ENCODE measurements at regions not wholly inside any gene's neighbourhood (a gene's known extent, or its start where the extent isn't known, plus 50 kb on each side); places are given as distances from the start of the nearest gene placed in this dataset.

GRCh38 chr3:124256599-124256998 lies 264.7 kb upstream of the ROPN1 start:
- ChIA-PET CTCF (ENCODE audit: partially characterized antibody) (interaction anchor here (2.3 kb wide), 1 partner anchor 10 kb away, joined by 11 read pairs; no protein-coding TSS in a partner anchor), POLR2A (ENCODE audit: partially characterized antibody) (interaction anchor here (0.6 kb wide), 1 partner anchor 118 kb away, joined by 3 read pairs; no protein-coding TSS in a partner anchor)
- Histone ChIP-seq H3K4me2 (ENCODE audit: insufficient read depth in 1 of 2, low read depth in 2 of 2, low read length in 2 of 2) (peak overlapping the region; percentile 9 to 32; a peak in 2 of 4 replicates), H4K20me1 (replicated peaks in 1 of 2; ENCODE audit: control insufficient read depth in 1 of 2, insufficient read depth in 2 of 2, low read length in 2 of 2) (no peaks in the 10 kb centered on the region), H3K36me3 (ENCODE audit: control insufficient read depth in 2 of 4, insufficient read depth in 4 of 4, low read length in 3 of 4) (no peaks in the 10 kb centered on the region), H3K79me2 (ENCODE audit: control insufficient read depth in 1 of 2, insufficient read depth in 2 of 2, low read length in 2 of 2) (no peaks in the 10 kb centered on the region), H2BK12ac (ENCODE audit: low read depth, low read length) (no peak overlapping the region), H3K9ac (replicated peaks in 1 of 4; ENCODE audit: extremely low read depth in 1 of 4, low read depth in 3 of 4, low read length in 3 of 4) (no peak overlapping the region), H3K23ac (ENCODE audit: insufficient read length) (no peak overlapping the region), H3K4me1 (replicated peaks in 1 of 4; ENCODE audit: control insufficient read depth in 3 of 4, insufficient read depth in 4 of 4, low read length in 3 of 4) (peaks cover 0 to 8% (median 4%) of the 10 kb centered on the region in 4 experiments), H3K56ac (replicated peaks; ENCODE audit: insufficient read length, low read depth, low read length) (no peak overlapping the region), H3K79me1 (ENCODE audit: low read depth, low read length) (no peaks in the 10 kb centered on the region), H3K9me3 (ENCODE audit: insufficient read depth in 2 of 2, low read depth in 1 of 2, low read length in 1 of 2) (no peaks in the 10 kb centered on the region), H4K91ac (replicated peaks; ENCODE audit: insufficient read length, low read length) (no peak overlapping the region), H2BK20ac (ENCODE audit: low read length) (no peak overlapping the region), H3K23me2 (ENCODE audit: low read depth, low read length) (no peaks in the 10 kb centered on the region), H3K4me3 (ENCODE audit: extremely low read depth in 1 of 4, insufficient read depth in 2 of 4, low read depth in 3 of 4, low read length in 4 of 4) (no peak overlapping the region), H2BK5ac (ENCODE audit: low read depth, low read length) (no peak overlapping the region), H3K4ac (replicated peaks; ENCODE audit: insufficient read length, low read depth, low read length) (no peak overlapping the region), H4K5ac (ENCODE audit: insufficient read length, low read depth, low read length) (no peak overlapping the region), H2AK5ac (ENCODE audit: low read depth, low read length) (no peak overlapping the region), H3K27me3 (replicated peaks in 1 of 4; ENCODE audit: control insufficient read depth in 3 of 4, extremely low read depth in 1 of 4, insufficient read depth in 3 of 4, low read length in 3 of 4) (no peaks in the 10 kb centered on the region), H3K14ac (ENCODE audit: insufficient read length) (no peak overlapping the region), H4K8ac (ENCODE audit: extremely low read depth, insufficient read depth, low read length) (no peak overlapping the region), H3K27ac (ENCODE audit: low read depth, low read length) (no peak overlapping the region), H2BK120ac (replicated peaks; ENCODE audit: low read depth, low read length) (no peak overlapping the region), H3K18ac (ENCODE audit: extremely low read depth, low read length) (no peak overlapping the region), H2AFZ (ENCODE audit: low read length) (no peak overlapping the region), H2BK15ac (ENCODE audit: low read length) (no peak overlapping the region)
- DNase-seq (ENCODE audit: low read depth in 1 of 2, low spot score in 2 of 2) = no peak
- no peak for FAIRE-seq
- 72% methylated on average over 4 of the region's 4 CpGs; no CpG with 5 or more reads in 1 of the 2 experiments for WGBS, 2 experiments (ENCODE audit: extremely low coverage in 1 of 2, insufficient coverage in 1 of 2, insufficient read length in 1 of 2, insufficient replicate concordance in 2 of 2, low coverage in 1 of 2, low lambda C conversion rate in 2 of 2, missing lambda C conversion rate in 1 of 2)
- TF ChIP-seq FOSL1 (IDR thresholded peaks at IDR 0.05; ENCODE audit: insufficient read depth, low read depth, low read length) = no peak
- TF ChIP-seq TCF12 (IDR thresholded peaks at IDR 0.05; ENCODE audit: low read depth, low read length) = no peak
- no peak for TF ChIP-seq CHD2 (IDR thresholded peaks at IDR 0.05; ENCODE audit: low read length)
- no peak for TF ChIP-seq JUN (IDR thresholded peaks at IDR 0.05; ENCODE audit: low read depth, low read length)
- no peak for TF ChIP-seq SP2 (IDR thresholded peaks at IDR 0.05; ENCODE audit: low read length)
- no peak for TF ChIP-seq SIRT6 (IDR thresholded peaks at IDR 0.05; ENCODE audit: low read length)
- TF ChIP-seq BACH1 (IDR thresholded peaks at IDR 0.05; ENCODE audit: low read length) = no peak
- no peak for TF ChIP-seq POU5F1 (IDR thresholded peaks at IDR 0.05; ENCODE audit: low read depth, low read length)
- TF ChIP-seq ASH2L (IDR thresholded peaks at IDR 0.05; ENCODE audit: low read length) = no peak
- no peak for TF ChIP-seq POLR2AphosphoS5 (IDR thresholded peaks at IDR 0.05; ENCODE audit: low read depth, low read length)
- no peak for TF ChIP-seq JUND (IDR thresholded peaks at IDR 0.05; ENCODE audit: low read length)
- TF ChIP-seq RBBP5 (IDR thresholded peaks at IDR 0.05; ENCODE audit: borderline replicate concordance, low read depth, low read length) = no peak
- no peak for TF ChIP-seq BRCA1 (IDR thresholded peaks at IDR 0.05; ENCODE audit: low read depth, low read length)
- TF ChIP-seq HDAC2 (IDR thresholded peaks at IDR 0.05; ENCODE audit: borderline replicate concordance in 1 of 2, low read depth in 2 of 2, low read length in 2 of 2) = no peak
- no peak for TF ChIP-seq EP300 (IDR thresholded peaks at IDR 0.05; ENCODE audit: borderline replicate concordance in 1 of 2, low read depth in 2 of 2, low read length in 2 of 2)
- TF ChIP-seq CTBP2 (IDR thresholded peaks at IDR 0.05; ENCODE audit: borderline replicate concordance, insufficient read depth, insufficient read length, low read length) = no peak
